ENCODE measurements at regions not wholly inside any gene's neighbourhood (a gene's known extent, or its start where the extent isn't known, plus 50 kb on each side); places are given as distances from the start of the nearest gene placed in this dataset.
"Not testable (repeated sequence)": the region's sequence is repeated elsewhere in the genome, so short reads cannot be mapped to it uniquely, and the experiment has no call there.

- H3K36me3 ChIP-seq (ENCODE audit: insufficient read depth, low read length): no peaks in the 10 kb centered on the region
- ATAC-seq (ENCODE audit: insufficient read depth, low read depth) (no peak), DNase-seq (no peak)
- no peaks in the 10 kb centered on the region for H3K9me3 ChIP-seq (ENCODE audit: insufficient read depth, low read length, severe bottlenecking)
- H3K9ac ChIP-seq (ENCODE audit: low read depth, low read length): no peak overlapping the region
- no peaks in the 10 kb centered on the region for H3K4me1 ChIP-seq (ENCODE audit: insufficient read depth, low read length)
- H3K4me3 ChIP-seq (ENCODE audit: low read depth in 1 of 2, low read length in 2 of 2): no peak overlapping the region
- TF ChIP-seq EZH2 (IDR thresholded peaks at IDR 0.05; ENCODE audit: borderline replicate concordance, low read depth, low read length, severe bottlenecking): no peak
- no peak for TF ChIP-seq CTCF (IDR thresholded peaks at IDR 0.05; ENCODE audit: borderline replicate concordance, extremely low read depth, low read length, poor library complexity, severe bottlenecking)
- H3K79me2 ChIP-seq (ENCODE audit: insufficient read depth, low read length): no peaks in the 10 kb centered on the region
- H3K4me2 ChIP-seq (ENCODE audit: insufficient read depth, low read length): no peak overlapping the region
- H2AFZ ChIP-seq (ENCODE audit: low read depth, low read length): no peak overlapping the region
- H4K20me1 ChIP-seq (ENCODE audit: insufficient read depth, low read length): no peaks in the 10 kb centered on the region
- H3K27me3 ChIP-seq (ENCODE audit: insufficient read depth, low read length, poor library complexity): no peaks in the 10 kb centered on the region
- H3K27ac ChIP-seq (ENCODE audit: low read length): no peak overlapping the region
These were observed 610.4 kb upstream of the ADGRB3 start for GRCh38 chr6:68024570-68025269.

GRCh38 chr6:68022968-68023367 is 612.1 kb upstream of the ADGRB3 start:
- H3K27ac ChIP-seq (ENCODE audit: low read length); H4K20me1 ChIP-seq (ENCODE audit: insufficient read depth, low read length); H3K79me2 ChIP-seq (ENCODE audit: insufficient read depth, low read length); H3K9me3 ChIP-seq (ENCODE audit: insufficient read depth, low read length, severe bottlenecking); ATAC-seq (ENCODE audit: insufficient read depth, low read depth); H3K4me2 ChIP-seq (ENCODE audit: insufficient read depth, low read length); H2AFZ ChIP-seq (ENCODE audit: low read depth, low read length); H3K27me3 ChIP-seq (ENCODE audit: insufficient read depth, low read length, poor library complexity); DNase-seq; H3K4me3 ChIP-seq (ENCODE audit: low read depth in 1 of 2, low read length in 2 of 2); H3K9ac ChIP-seq (ENCODE audit: low read depth, low read length); H3K4me1 ChIP-seq (ENCODE audit: insufficient read depth, low read length); H3K36me3 ChIP-seq (ENCODE audit: insufficient read depth, low read length): not testable (repeated sequence)

GRCh38 chr6:68013780-68014515 is 621.1 kb upstream of the ADGRB3 start:
- no peak overlapping the region for H3K4me3 ChIP-seq (ENCODE audit: low read depth in 1 of 2, low read length in 2 of 2)
- H3K27me3 ChIP-seq (ENCODE audit: insufficient read depth, low read length, poor library complexity): no peaks in the 10 kb centered on the region
- no peak overlapping the region for H2AFZ ChIP-seq (ENCODE audit: low read depth, low read length)
- no peaks in the 10 kb centered on the region for H3K4me1 ChIP-seq (ENCODE audit: insufficient read depth, low read length)
- TF ChIP-seq EZH2 (IDR thresholded peaks at IDR 0.05; ENCODE audit: borderline replicate concordance, low read depth, low read length, severe bottlenecking): no peak
- ATAC-seq (ENCODE audit: insufficient read depth, low read depth): no peak
- no peak overlapping the region for H3K9ac ChIP-seq (ENCODE audit: low read depth, low read length)
- H3K4me2 ChIP-seq (ENCODE audit: insufficient read depth, low read length): no peak overlapping the region
- no peak overlapping the region for H3K27ac ChIP-seq (ENCODE audit: low read length)
- H3K9me3 ChIP-seq (ENCODE audit: insufficient read depth, low read length, severe bottlenecking): no peaks in the 10 kb centered on the region
- H4K20me1 ChIP-seq (ENCODE audit: insufficient read depth, low read length): no peaks in the 10 kb centered on the region
- no peaks in the 10 kb centered on the region for H3K36me3 ChIP-seq (ENCODE audit: insufficient read depth, low read length)
- DNase-seq: no peak
- no peaks in the 10 kb centered on the region for H3K79me2 ChIP-seq (ENCODE audit: insufficient read depth, low read length)

DNA sequence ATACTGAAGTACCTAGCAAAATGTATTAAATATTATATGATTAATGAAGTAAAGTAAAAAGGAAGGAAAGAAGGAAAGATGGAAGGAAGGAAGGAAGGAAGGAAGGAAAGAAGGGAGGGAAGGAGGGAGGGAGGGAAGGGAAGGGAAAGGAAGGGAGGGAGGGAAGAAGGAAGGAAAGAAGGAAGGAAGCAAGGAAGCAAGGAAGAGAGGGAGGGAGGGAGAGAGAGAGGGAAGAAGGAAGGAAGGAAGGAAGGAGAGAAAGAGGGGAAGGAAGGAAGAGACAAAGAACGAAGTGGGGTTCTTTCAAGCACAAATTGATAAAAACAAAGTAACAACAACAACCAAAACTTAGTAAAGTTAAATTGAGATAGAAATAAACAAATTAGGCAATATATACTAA is 622.3 kb upstream of the ADGRB3 start:
- Histone ChIP-seq H3K36me3 (ENCODE audit: insufficient read depth, low read length) (no peaks in the 10 kb centered on the region), H3K27me3 (ENCODE audit: insufficient read depth, low read length, poor library complexity) (no peaks in the 10 kb centered on the region), H3K9ac (ENCODE audit: low read depth, low read length) (no peak overlapping the region), H3K79me2 (ENCODE audit: insufficient read depth, low read length) (no peaks in the 10 kb centered on the region), H3K4me1 (ENCODE audit: insufficient read depth, low read length) (no peaks in the 10 kb centered on the region), H3K9me3 (ENCODE audit: insufficient read depth, low read length, severe bottlenecking) (no peaks in the 10 kb centered on the region), H2AFZ (ENCODE audit: low read depth, low read length) (no peak overlapping the region), H4K20me1 (ENCODE audit: insufficient read depth, low read length) (no peaks in the 10 kb centered on the region), H3K4me3 (ENCODE audit: low read depth in 1 of 2, low read length in 2 of 2) (no peak overlapping the region), H3K27ac (ENCODE audit: low read length) (no peak overlapping the region), H3K4me2 (ENCODE audit: insufficient read depth, low read length) (no peak overlapping the region)
- ATAC-seq (ENCODE audit: insufficient read depth, low read depth): no peak
- TF ChIP-seq EZH2 (IDR thresholded peaks at IDR 0.05; ENCODE audit: borderline replicate concordance, low read depth, low read length, severe bottlenecking): no peak
- TF ChIP-seq CTCF (IDR thresholded peaks at IDR 0.05; ENCODE audit: borderline replicate concordance, extremely low read depth, low read length, poor library complexity, severe bottlenecking): no peak
- no peak for DNase-seq
